ENCODE measurements at regions not wholly inside any gene's neighbourhood (a gene's known extent, or its start where the extent isn't known, plus 50 kb on each side); places are given as distances from the start of the nearest gene placed in this dataset.
"Not testable (repeated sequence)": the region's sequence is repeated elsewhere in the genome, so short reads cannot be mapped to it uniquely, and the experiment has no call there.

- Histone ChIP-seq H3K4me3 (no peak overlapping the region), H3K36me3 (replicated peaks in 1 of 2) (no peaks in the 10 kb centered on the region), H3K27ac (no peak overlapping the region), H3K9me3 (replicated peaks in 1 of 3) (no peaks in the 10 kb centered on the region), H3K4me1 (replicated peaks in 1 of 2) (no peaks in the 10 kb centered on the region), H3K27me3 (no peaks in the 10 kb centered on the region)
- TF ChIP-seq CTCF (IDR thresholded peaks at IDR 0.05): no peak
- intact Hi-C loops (cut with DNase I): no loop called here
- DNase-seq: no peak
- 69 to 77% (median 74%) methylated on average over 9 of the region's 9 CpGs for WGBS, 4 donors
Measured at GRCh38 chr5:102114525-102115069, 181.5 kb downstream of the SLCO4C1 start.

GRCh38 chr5:102107865-102108264, 188.2 kb downstream of the SLCO4C1 start:
- Histone ChIP-seq H3K27ac (no peak overlapping the region), H3K36me3 (replicated peaks in 1 of 2) (no peaks in the 10 kb centered on the region), H3K9me3 (replicated peaks in 1 of 3) (no peaks in the 10 kb centered on the region), H3K4me3 (no peak overlapping the region), H3K27me3 (no peaks in the 10 kb centered on the region), H3K4me1 (replicated peaks in 1 of 2) (no peaks in the 10 kb centered on the region)
- TF ChIP-seq CTCF (IDR thresholded peaks at IDR 0.05): no peak
- TF ChIP-seq POLR2A (IDR thresholded peaks at IDR 0.05): no peak
- intact Hi-C loops (cut with DNase I): no loop called here
- no peak for DNase-seq
- WGBS, 4 donors: 77 to 85% (median 79%) methylated on average over 3 of the region's 3 CpGs

GRCh38 chr5:102106599-102106998, 189.5 kb downstream of the SLCO4C1 start:
- intact Hi-C loops (cut with DNase I): no loop called here
- Histone ChIP-seq H3K4me1 (replicated peaks in 1 of 2) (no peaks in the 10 kb centered on the region), H3K4me3 (no peak overlapping the region), H3K9me3 (replicated peaks in 1 of 3) (no peaks in the 10 kb centered on the region), H3K27me3 (no peaks in the 10 kb centered on the region), H3K36me3 (replicated peaks in 1 of 2) (no peaks in the 10 kb centered on the region), H3K27ac (no peak overlapping the region)
- no peak for DNase-seq
- TF ChIP-seq POLR2A (IDR thresholded peaks at IDR 0.05) (no peak), CTCF (IDR thresholded peaks at IDR 0.05) (no peak)

GRCh38 chr5:102099766-102100331, 196.2 kb downstream of the SLCO4C1 start:
- Histone ChIP-seq H3K36me3 (replicated peaks in 1 of 2) (no peaks in the 10 kb centered on the region), H3K4me1 (replicated peaks in 1 of 2) (no peaks in the 10 kb centered on the region), H3K27me3 (no peaks in the 10 kb centered on the region), H3K4me3 (no peak overlapping the region), H3K27ac (no peak overlapping the region), H3K9me3 (replicated peaks in 1 of 3) (no peaks in the 10 kb centered on the region)
- WGBS, 4 donors: 53 to 76% (median 69%) methylated on average over 8 to 9 of the region's 9 CpGs
- no peak for DNase-seq
- TF ChIP-seq CTCF (IDR thresholded peaks at IDR 0.05): no peak
- no peak for TF ChIP-seq POLR2A (IDR thresholded peaks at IDR 0.05)
- intact Hi-C loops (cut with DNase I): no loop called here

GRCh38 chr5:102099083-102099482, 197.0 kb downstream of the SLCO4C1 start:
- DNase-seq; H3K9me3 ChIP-seq (replicated peaks in 1 of 3); H3K4me1 ChIP-seq (replicated peaks in 1 of 2); H3K27ac ChIP-seq; H3K36me3 ChIP-seq (replicated peaks in 1 of 2); intact Hi-C loops (cut with DNase I); H3K27me3 ChIP-seq; H3K4me3 ChIP-seq: not testable (repeated sequence)
- 78 to 86% (median 79%) methylated on average over 6 of the region's 6 CpGs for WGBS, 4 donors

- DNase-seq; H3K27ac ChIP-seq; H3K4me3 ChIP-seq; H3K4me1 ChIP-seq (replicated peaks in 1 of 2); intact Hi-C loops (cut with DNase I); H3K27me3 ChIP-seq; H3K36me3 ChIP-seq (replicated peaks in 1 of 2); H3K9me3 ChIP-seq (replicated peaks in 1 of 3): not testable (repeated sequence)
- 52 to 69% (median 61%) methylated on average over 3 of the region's 3 CpGs for WGBS, 4 donors
Measured at GRCh38 chr5:102098606-102099005, 197.5 kb downstream of the SLCO4C1 start.

All from adrenal gland (tissue), 9 donors.